ENCODE measurements at regions not wholly inside any gene's neighbourhood (a gene's known extent, or its start where the extent isn't known, plus 50 kb on each side); places are given as distances from the start of the nearest gene placed in this dataset.
A peak's percentile ranks its signal among the peaks of the same experiment; 100 is the strongest.

DNA sequence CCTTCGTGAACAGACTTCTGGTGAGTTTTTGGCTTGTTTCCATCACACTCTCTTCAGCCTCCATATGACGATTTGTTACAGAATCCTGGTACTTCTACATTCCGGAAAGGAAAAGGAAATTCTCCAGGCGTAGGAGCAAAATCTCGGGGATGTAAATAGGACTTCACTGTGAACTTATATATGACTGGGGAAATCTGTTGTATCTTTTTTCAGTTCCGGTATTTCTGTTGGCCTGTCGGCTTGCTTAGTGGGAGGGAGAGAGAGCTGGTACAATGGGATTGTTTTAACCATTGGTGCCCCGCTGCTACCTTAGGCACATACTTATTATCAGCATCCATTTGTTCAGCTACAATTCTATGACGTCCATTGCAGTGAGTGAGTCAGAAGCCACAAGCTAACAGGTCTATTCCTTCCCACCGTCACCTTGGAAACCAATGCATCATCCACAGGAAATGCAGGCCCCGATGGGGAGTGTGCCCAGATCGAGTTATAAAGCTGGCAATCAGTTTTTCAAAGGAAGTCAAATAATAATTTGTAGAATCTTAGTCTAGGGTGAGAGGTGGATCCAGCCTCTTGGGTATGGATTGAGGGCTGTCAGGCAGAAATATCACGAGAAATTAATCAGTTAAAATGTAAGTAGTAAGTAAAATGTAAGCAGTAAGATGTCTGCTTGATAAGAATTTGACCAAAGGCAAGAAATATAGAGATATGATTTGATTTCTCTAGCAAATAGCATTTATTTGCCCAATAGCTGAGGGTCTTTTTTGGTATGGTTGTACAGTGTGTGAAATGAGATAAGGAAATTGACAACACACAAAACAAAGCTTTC lies 92.0 kb upstream of the MKLN1 start:
- peak; percentile 53 for DNase-seq

DNA sequence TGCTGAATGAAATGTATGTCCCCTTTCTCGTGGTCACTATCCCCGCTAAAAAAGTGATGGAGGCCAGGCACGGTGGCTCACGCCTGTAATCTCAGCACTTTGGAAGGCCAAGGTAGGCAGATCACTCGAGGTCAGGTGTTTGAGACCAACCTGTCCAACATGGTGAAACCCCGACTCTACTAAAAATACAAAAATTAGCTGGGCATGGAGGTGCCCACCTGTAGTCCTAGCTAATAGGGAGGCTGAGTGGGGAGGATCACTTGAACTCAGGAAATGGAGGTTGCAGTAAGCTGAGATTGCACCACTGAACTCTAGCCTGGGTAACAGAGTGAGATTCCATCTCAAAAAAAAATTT lies 91.4 kb upstream of the MKLN1 start:
- DNase-seq = no peak

DNA sequence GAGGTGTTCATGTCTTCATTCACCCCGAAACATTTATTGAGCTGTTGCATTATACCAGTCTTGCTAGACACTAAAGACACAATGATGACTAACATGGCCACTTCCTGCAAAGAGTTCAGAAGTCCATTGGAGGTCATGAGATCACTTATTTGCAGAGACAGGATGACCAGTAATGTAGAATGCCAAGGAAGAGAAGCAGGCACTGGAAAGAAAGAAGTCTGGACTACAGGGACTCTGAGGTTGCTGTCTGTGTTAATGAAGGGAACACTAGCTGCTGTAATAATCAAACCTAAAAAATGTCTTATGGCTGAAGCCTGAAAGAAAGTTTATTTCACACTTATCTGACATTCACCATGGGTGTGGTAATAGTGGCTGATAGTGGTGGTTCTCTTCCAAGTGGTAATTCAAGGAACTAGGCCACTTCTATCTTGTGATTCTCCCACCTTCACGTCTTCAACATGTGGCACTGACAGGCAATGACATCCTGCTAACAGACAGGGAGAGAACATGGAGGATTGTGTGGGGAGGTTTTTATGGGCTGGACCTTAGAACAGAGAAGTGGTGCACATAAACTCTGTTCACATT lies 89.2 kb upstream of the MKLN1 start:
- DNase-seq = peak; percentile 86

DNA sequence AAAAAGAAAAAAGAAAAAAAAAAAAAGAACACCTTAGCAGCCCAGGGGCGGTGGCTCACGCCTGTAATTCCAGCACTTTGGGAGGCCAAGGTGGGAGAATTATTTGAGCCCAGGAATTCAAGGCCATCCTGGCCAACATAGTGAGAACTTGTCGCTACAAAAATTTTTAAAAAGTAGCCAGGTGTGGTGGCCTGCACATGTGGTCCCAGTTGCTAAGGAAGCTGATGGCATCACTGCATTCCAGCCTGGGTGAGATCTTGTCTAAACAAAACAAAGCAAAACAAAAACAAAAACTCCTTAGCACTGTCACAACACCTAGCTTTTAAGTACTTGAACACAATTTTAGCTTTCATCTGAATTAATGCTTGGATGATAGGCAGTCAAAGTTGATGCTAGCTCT lies 86.3 kb upstream of the MKLN1 start:
- no peak for DNase-seq

DNA sequence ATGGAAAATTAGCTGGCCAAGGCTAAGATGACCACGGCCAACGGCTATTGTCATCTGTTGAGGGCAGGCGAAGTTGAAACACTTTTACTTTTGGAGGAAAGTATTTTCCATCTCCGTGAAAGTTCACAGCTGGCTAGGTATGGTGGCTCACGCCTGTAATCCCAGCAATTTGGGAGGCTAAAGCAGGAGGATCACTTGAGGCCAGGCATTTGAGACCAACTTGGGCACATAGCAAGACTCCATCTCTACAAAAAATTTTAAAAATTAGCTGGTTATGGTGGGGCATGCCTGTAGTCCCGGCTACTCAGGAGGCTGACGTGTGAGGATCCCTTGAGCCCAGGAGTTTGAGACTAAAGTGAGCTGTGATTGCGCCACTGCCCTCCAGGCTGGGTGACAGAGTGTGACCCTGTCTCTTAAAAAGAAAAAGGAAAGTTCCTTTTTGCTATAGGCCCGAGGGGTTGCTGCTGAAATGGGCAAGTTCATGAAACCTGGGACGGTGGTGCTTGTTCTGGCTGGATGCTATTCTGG lies 85.5 kb upstream of the MKLN1 start:
- DNase-seq = no peak

DNA sequence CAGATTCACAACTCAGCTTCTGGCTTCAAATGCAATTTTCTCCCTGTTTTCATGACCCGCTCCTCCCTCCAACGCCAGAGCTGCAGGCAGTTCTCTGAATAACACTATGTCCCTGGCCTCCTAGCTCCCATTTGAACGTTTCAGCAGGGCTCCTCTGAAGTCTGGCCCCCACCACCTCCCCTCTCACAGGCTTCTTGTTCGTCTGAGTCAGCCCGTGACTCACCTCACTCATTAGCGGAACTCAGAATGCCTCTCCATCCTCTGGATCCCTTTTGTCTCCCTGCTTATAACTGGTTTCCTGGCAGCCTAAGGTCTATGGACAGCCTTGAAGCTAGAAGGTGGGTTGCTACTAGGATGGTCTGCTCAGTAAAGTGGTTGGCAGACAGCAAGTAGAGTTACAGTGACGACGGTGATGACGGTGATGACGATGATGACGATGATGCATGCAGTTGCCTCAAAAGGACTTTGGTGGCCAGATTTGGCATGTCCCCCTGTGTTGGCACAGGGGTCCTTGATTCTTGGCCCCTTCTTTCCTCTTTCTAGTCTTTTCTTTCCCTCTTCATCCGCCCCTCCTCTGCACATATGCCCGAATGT lies 83.3 kb upstream of the MKLN1 start:
- DNase-seq = peak; percentile 54

DNA sequence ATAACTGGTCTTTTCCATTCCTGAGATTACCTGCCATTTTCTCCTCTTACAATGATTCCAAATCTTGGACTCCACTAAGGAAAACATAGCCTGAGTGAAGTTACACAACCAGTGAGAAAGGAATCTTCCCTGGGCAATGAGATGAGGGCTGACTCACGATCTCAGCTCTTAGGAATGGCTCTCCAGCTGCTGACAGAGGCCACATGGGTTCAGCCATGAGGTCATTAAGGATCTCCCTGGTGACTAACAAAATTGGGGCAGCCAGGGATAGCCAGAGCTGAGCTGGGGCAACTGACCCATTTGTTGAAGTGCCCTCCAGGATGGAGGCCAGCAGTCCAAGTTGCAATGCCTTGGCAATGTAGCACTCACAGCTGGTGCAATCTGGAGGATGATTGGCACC lies 78.7 kb upstream of the MKLN1 start:
- DNase-seq = peak; percentile 75

DNA sequence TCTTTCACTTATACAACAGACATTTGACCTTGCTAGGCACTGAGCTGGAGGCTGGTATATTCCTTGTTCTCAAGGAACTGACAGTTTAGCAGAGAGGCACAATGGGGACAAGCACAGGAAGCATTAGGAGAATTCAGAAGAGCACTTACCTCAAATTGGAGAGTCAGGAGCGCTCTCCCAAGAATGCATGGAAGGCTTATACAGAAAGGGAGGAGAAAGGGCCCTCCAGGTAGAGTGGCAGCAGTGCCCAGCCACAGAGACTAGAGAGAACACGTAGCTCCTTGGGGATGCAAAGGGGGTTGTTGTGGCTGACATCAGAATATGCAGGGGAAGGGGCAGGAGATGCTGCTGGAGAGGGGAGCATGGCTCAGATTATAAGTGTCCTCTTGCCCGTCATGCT lies 78.2 kb upstream of the MKLN1 start:
- no peak for DNase-seq

DNA sequence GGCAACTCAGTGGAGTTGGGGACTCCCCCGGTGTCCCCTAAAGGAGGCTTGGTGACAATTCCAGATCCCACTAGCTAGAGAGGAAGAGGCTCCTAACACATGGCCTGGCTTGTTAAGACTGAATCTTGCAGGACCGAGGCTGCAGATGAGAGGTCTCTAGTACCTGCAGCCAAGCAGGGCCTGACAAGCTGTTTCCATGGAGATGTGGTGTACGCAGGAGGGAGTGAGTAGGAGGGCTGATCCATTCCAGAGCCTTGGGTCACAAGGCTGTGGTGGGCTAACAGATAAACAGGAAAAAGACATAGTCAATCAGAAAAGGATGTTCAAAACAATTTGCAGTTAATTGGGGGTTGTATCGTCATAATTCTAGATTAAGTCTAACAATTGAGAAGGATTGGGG lies 77.3 kb upstream of the MKLN1 start:
- DNase-seq = no peak

DNA sequence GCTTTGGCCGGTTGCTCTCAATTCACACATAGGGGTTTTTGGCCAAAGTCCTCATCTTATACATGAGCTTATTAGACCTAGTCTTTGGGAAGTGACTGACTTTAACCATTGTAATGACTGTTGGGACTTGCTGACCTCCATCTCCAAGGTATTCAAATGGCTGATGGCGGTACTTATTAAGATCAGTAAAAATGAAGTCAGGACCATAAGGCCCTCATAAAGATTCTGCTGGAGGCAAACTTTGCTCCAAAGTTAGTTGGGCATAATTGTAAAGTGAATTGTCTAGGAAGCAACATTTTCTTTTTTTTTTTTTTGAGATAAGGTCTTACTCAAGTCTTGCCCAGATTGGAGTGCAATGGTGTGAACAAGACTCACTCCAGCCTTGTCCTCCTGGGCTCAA lies 76.3 kb upstream of the MKLN1 start:
- no peak for DNase-seq

DNA sequence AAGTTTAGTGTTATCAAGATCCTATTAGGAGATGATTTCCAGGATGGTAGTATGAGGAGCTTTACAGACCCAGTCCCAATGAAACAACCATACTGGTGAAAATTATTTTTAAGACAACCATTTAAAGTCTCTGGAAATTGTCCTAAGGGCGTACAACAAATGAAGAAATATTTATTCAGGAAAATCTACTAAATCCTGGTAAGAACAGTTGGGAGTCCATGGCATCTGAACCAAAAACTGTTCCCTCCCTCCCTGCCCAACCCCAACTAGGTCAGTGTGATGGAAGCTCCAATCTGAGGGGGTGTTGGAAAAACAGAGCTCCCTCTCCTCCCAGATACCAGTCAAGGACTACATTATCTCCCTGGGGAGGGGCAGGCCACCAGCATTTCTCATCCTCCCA lies 74.7 kb upstream of the MKLN1 start:
- DNase-seq = no peak

DNA sequence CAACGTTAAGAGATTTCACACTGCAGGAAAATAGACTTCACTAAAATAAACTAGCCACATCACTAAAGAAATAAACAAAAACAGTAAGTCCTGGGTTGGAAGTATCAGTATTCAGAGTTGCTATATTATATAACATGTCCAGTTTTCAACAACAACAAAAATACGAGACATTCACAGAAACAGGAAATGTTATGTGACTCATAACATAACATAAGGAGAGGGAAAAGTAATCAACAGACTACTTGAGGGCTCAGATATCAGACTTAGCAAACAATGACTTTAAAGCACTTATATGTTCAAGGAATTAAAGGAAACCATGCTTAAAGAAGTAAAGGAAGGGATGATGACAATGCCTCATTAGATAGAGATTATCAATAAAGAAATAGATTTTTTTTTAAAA lies 73.5 kb upstream of the MKLN1 start:
- DNase-seq = no peak

DNA sequence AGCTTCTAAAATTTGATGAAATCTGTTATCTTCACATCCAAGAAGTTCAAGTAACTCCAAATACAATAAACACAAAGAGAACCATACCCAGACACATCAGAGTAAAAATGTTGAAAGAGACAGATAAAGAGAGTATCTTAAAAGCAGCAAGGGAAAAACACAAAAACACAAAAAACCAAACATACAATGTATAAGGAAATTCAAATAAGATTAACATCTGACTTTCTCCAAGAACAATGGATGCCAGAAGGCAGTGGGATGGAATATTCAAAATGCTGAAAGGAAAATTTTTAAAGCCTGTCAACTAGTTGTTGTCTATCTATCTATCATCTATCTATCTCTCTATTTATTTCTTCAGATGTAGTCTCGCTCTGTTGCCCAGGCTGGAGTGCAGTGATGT lies 72.4 kb upstream of the MKLN1 start:
- DNase-seq = no peak

DNA sequence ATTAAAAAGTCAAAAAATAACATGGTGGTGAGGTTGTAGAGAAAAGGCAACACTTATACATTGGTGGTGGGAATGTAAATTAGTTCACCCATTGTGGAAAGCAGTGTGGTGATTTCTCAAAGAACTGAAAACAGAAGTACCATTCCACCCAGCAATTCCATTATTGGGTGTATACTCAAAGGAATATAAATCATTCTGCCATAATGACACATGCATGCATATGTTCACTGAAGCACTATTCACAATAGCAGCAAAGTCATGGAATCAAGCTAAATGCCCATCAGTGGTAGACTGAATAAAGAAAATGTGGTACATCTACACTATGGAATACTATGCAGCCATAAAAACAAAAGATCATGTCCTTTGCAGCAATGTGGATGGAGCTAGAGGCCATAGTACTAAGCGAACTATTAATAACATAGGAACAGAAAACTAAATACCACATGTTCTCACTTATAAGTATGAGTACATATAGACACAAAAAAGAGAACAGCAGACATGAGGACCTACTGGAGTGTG lies 66.1 kb upstream of the MKLN1 start:
- no peak for DNase-seq

DNA sequence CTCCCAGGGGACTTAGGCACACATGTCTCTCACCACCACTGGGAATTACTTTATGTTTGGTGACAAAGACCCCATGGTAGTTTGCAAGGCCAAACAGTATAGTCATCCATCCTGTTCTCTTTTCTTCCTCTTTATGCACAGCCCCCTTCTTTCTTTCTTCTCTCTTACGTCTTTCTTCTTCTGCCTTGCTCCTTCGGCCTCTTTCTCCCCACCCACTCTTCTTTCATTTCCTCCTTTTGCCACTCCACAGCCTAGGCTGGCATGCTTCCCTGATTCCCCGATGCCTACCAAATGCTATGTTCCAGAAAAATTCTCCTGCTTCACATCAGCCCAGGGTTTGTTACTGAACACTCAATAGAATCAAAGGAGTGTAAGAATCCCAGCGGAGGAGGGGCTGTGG lies 62.4 kb upstream of the MKLN1 start:
- DNase-seq = peak; percentile 79

DNA sequence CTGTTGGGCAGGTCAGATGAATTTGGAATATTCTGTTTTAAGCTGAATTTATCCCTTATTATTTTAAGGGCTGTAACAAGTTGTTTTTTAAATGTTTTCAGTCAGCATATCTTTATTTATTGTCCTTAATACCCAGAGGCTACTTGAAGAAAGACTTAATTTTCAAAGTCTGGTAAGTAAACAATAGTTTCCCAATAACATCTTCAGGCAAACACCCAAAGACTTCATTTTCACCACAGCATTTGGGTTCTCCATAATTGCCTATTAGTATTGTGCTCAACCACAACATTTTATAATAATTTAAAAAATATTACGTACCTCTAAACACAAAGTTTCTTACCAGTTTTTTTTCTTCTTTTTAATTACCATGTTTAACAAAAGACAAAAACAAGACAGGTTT lies 60.0 kb upstream of the MKLN1 start:
- DNase-seq = no peak

DNA sequence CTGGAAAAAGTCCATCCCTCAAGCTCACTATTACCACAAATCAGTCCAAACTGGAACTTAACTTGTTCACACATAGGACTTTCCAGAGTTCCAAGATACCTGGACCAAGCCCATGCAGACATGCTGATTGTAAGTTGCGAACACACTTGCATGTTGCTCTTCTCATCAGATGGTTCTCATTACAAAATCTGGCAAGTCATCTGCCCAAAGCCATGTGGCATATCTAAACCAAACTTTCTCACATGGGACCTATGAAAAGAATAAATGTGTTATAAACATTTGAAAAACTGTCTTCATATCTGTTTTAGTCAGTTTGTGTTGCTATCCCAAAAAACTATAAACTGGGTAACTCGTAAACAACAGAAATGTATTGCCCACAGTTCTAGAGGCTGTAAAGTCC lies 58.8 kb upstream of the MKLN1 start:
- no peak for DNase-seq

DNA sequence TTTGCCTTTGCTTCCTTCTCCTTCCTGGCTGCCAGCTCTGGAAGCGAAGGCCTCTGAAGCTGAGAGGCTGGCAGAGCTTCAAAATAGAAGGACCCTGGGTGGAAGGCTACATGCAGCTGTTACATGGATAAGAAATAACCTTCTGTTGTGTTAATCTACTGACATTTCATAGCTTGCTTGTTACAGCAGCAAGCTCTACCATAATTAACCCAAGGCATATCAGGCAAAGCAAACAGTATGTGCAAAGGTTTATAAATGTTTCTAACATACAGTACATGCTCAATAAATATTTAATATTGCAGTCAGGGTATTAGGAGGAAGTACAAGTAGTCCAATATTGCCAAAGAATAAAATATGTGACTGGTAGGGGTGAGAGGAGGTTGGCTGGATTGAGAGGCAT lies 55.6 kb upstream of the MKLN1 start:
- no peak for DNase-seq

DNA sequence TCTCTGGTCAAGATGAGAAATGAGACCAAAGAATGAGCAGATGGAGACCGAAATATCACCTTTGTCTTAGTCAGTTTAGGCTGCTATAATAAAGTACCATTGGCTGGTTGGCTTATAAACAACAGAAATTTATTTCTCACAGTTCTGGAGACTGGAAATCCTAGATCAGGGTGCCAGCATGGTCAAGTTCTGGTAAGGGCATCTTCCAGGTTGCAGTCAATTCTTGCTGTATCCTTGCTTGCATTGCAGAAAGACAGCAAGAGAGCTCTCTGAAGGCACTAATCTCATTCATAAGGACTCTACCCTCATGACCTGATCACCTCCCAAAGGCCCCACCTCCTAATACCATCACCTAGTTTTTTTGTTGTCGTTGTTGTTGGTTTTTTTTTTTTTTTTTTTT lies 52.7 kb upstream of the MKLN1 start:
- no peak for DNase-seq

DNA sequence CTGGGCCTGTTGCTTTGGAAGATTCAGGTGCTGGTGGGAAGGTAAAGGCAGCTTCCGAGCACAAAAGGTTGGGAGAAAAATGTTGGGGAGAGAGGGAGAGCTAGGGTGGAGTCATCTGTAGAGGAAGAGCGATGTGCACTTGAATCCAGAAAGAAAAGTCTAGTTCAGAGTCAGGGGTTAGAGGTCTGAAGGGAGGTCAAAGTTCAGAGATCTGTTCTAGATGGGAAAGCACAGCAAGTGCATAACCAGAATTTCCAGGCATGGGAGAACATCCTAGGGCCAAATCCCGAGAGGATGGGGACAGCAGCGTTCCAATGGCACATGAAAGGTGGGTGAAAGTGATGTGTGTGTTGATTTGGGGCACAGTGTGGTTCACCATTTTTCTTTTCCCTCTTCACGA lies 51.5 kb upstream of the MKLN1 start:
- no peak for DNase-seq

DNA sequence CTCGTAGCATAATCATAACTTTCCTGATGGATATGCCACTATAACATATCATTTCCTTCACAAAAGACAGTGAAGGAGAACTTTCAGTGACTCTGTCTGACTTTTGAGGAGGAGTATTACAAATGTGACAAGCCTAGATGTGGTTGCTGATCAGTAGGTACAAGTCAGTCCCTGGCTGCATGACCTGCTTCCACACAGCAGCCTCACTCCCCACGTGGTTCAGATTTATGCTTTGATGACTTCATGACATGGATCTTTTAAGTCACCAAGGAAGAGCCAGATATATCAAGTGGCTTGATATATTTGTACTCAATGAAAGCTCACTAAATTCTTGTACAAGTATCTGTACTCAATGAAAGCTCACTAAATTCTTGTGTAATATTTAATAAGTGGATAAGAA lies 50.9 kb upstream of the MKLN1 start:
- no peak for DNase-seq
